IMR-90 (cell line): ENCODE measurements at regions not wholly inside any gene's neighbourhood (a gene's known extent, or its start where the extent isn't known, plus 50 kb on each side); places are given as distances from the start of the nearest gene placed in this dataset.

Experiments
- ATAC-seq: fragments of 200-7000 bp; cut with Tn5 transposase; 2 replicates; pipeline ENCODE4 v1.9.1; 2020; ENCODE audit warnings: low read depth, mild to moderate bottlenecking, moderate library complexity
- BruUV-seq: library from RNA; stranded (reverse); fragments of 400-500 nt; replicated peaks from 2 replicates; lab custom pipeline; 2021; lab: Mats Ljungman, UMichigan
- CTCF ChIA-PET: fragments of 300-600 bp; formaldehyde crosslinking; extraction: SDS; loops from one replicate; lab custom pipeline; 2021; ENCODE audit warnings: antibody characterized with exemption; lab: Yijun Ruan, JAX
- POLR2A ChIA-PET: fragments of 300-600 bp; sonication (Branson Sonifier 250); formaldehyde crosslinking; loops from one replicate; lab custom pipeline; 2022; ENCODE audit warnings: antibody characterized with exemption; ENCODE audit not compliant: unreplicated experiment; lab: Charles Lee
- DNase-seq: peaks from one replicate; pipeline ENCODE4 v3.0.0; 2013
- H2AFZ ChIP-seq: replicated peaks from 2 replicates; pipeline ENCODE3; 2013; ENCODE audit warnings: low read length, mild to moderate bottlenecking; ENCODE audit not compliant: poor library complexity
- H2AK5ac ChIP-seq: 2 replicates; pipeline ENCODE4 v1.6.1; 2013; ENCODE audit warnings: low read depth, low read length, inconsistent platforms
- H2AK9ac ChIP-seq: replicated peaks from 2 replicates; pipeline ENCODE3; 2013; ENCODE audit warnings: mild to moderate bottlenecking, low read depth, low read length, moderate library complexity; ENCODE audit not compliant: poor library complexity
- H2BK120ac ChIP-seq: 2 replicates; pipeline ENCODE4 v1.6.1; 2013; ENCODE audit warnings: low read depth, low read length, inconsistent platforms
- H2BK15ac ChIP-seq: 3 replicates; pipeline ENCODE4 v1.6.1; 2013; ENCODE audit warnings: low read depth, low read length, inconsistent platforms
- H2BK20ac ChIP-seq: 2 replicates; pipeline ENCODE4 v1.6.1; 2013; ENCODE audit warnings: low read depth, mild to moderate bottlenecking, inconsistent platforms, low read length, moderate library complexity
- H2BK5ac ChIP-seq: 2 replicates; pipeline ENCODE4 v1.6.1; 2013; ENCODE audit warnings: mild to moderate bottlenecking, low read depth, low read length, inconsistent platforms; ENCODE audit not compliant: poor library complexity, severe bottlenecking
- H3K14ac ChIP-seq: replicated peaks from 2 replicates; pipeline ENCODE4 v1.6.1; 2013; ENCODE audit warnings: low read depth, low read length, inconsistent platforms
- H3K18ac ChIP-seq: 2 replicates; pipeline ENCODE4 v1.6.1; 2013; ENCODE audit warnings: low read depth, low read length, control low read depth
- H3K23ac ChIP-seq: 2 replicates; pipeline ENCODE4 v1.6.1; 2013; ENCODE audit warnings: low read depth, low read length, inconsistent platforms
- H3K27ac ChIP-seq: 2 replicates; pipeline ENCODE4 v1.5.1; 2013; ENCODE audit warnings: mild to moderate bottlenecking, control low read depth, low read length; ENCODE audit not compliant: insufficient read depth
- H3K27me3 ChIP-seq: 2 replicates; pipeline ENCODE4 v1.6.1; 2013; ENCODE audit warnings: low read length; ENCODE audit not compliant: control insufficient read depth, insufficient read depth
- H3K36me3 ChIP-seq: 2 replicates; pipeline ENCODE4 v1.6.1; 2013; ENCODE audit warnings: low read length, mixed read lengths; ENCODE audit not compliant: control insufficient read depth, insufficient read depth
- H3K4ac ChIP-seq: 2 replicates; pipeline ENCODE4 v1.6.1; 2013; ENCODE audit warnings: low read depth, low read length, inconsistent platforms
- H3K4me1 ChIP-seq: 2 replicates; pipeline ENCODE4 v1.6.1; 2013; ENCODE audit warnings: low read length, mixed read lengths; ENCODE audit not compliant: control insufficient read depth, insufficient read depth
- H3K4me2 ChIP-seq: 2 replicates; pipeline ENCODE4 v1.6.1; 2013; ENCODE audit warnings: low read depth, mild to moderate bottlenecking, control low read depth, low read length, moderate library complexity
- H3K4me3 ChIP-seq: 2 replicates; pipeline ENCODE4 v1.5.1; 2013; ENCODE audit warnings: low read depth, mild to moderate bottlenecking, control low read depth, low read length, moderate library complexity; ENCODE audit not compliant: insufficient read depth
- H3K56ac ChIP-seq: 2 replicates; pipeline ENCODE4 v1.6.1; 2013; ENCODE audit warnings: low read length, inconsistent platforms; ENCODE audit not compliant: insufficient read depth; ENCODE audit errors: extremely low read depth
- H3K79me1 ChIP-seq, 2 experiments: 2 replicates each; pipeline ENCODE4 v1.6.1; 2013; ENCODE audit warnings: low read length in 2 of 2, inconsistent platforms in 1 of 2, low read depth in 1 of 2
- H3K9ac ChIP-seq: 2 replicates; pipeline ENCODE4 v1.6.1; 2013; ENCODE audit warnings: low read depth, low read length, control low read depth
- H3K9me1 ChIP-seq: 2 replicates; pipeline ENCODE4 v1.6.1; 2013; ENCODE audit warnings: low read length, inconsistent platforms; ENCODE audit not compliant: insufficient read depth
- H3K9me3 ChIP-seq: 2 replicates; pipeline ENCODE4 v1.6.1; 2013; ENCODE audit warnings: low read length; ENCODE audit not compliant: control insufficient read depth, insufficient read depth
- H4K20me1 ChIP-seq: 2 replicates; pipeline ENCODE4 v1.6.1; 2013; ENCODE audit warnings: low read length, inconsistent platforms; ENCODE audit not compliant: insufficient read depth
- H4K5ac ChIP-seq: 2 replicates; pipeline ENCODE4 v1.6.1; 2013; ENCODE audit warnings: mild to moderate bottlenecking, low read depth, low read length, control low read depth
- H4K8ac ChIP-seq, 2 experiments: 2 replicates each; pipeline ENCODE4 v1.6.1; 2013; ENCODE audit warnings: low read depth in 2 of 2, low read length in 2 of 2, control low read depth in 1 of 2, inconsistent platforms in 1 of 2
- H4K91ac ChIP-seq: 2 replicates; pipeline ENCODE4 v1.6.1; 2013; ENCODE audit warnings: low read depth, low read length, inconsistent platforms; ENCODE audit not compliant: insufficient read depth
- BHLHE40 ChIP-seq: fragments of 150-350 bp; IDR thresholded peaks from 2 replicates; pipeline ENCODE4 v1.6.1; 2016; ENCODE audit warnings: mild to moderate bottlenecking, low read depth, low read length
- CTCF ChIP-seq: conservative IDR thresholded peaks from 2 replicates; pipeline ENCODE4 v1.5.1; 2012; ENCODE audit warnings: mild to moderate bottlenecking, low read depth, low read length, improper control_type of control experiment
- ELK1 ChIP-seq: fragments of 150-350 bp; IDR thresholded peaks from 2 replicates; pipeline ENCODE4 v1.6.1; 2016; ENCODE audit warnings: low read depth, mild to moderate bottlenecking, low read length, moderate library complexity, borderline replicate concordance
- MAZ ChIP-seq: IDR thresholded peaks from 2 replicates; pipeline ENCODE4 v1.6.1; 2012; ENCODE audit warnings: low read depth, mild to moderate bottlenecking, low read length, improper control_type of control experiment, moderate library complexity, borderline replicate concordance
- NFE2L2 ChIP-seq: fragments of 150-350 bp; IDR thresholded peaks from 2 replicates; pipeline ENCODE4 v1.6.1; 2016; ENCODE audit warnings: low read depth, mild to moderate bottlenecking, low read length
- RAD21 ChIP-seq: IDR thresholded peaks from 2 replicates; pipeline ENCODE4 v1.6.1; 2012; ENCODE audit warnings: low read length, improper control_type of control experiment
- RFX5 ChIP-seq: IDR thresholded peaks from 2 replicates; pipeline ENCODE4 v1.8.0; 2012; ENCODE audit warnings: low read depth, mild to moderate bottlenecking, low read length, moderate library complexity
- SMC3 ChIP-seq: fragments of 150-350 bp; IDR thresholded peaks from 2 replicates; pipeline ENCODE4 v1.6.1; 2016; ENCODE audit warnings: low read depth, mild to moderate bottlenecking, antibody characterized with exemption, low read length, moderate library complexity
- WGBS, 2 experiments: methylation state at CpG; one replicate each; pipeline versions ENCODE4 v1.1.5 to v1.1.7; 2013; ENCODE audit warnings: missing lambda C conversion rate in 2 of 2; ENCODE audit not compliant: insufficient read length in 1 of 2; ENCODE audit errors: extremely low coverage in 2 of 2; 5-methylcytosine and 5-hydroxymethylcytosine counted together
- dilution Hi-C: fragments of 300-500 bp; cut with HindIII; formaldehyde crosslinking; loops from one replicate; pipeline ENCODE4 v1.14.3; 2018; ENCODE audit warnings: low sequenced_read_pairs; ENCODE audit not compliant: unreplicated experiment
- in situ Hi-C: fragments of 300-500 bp; cut with MboI; formaldehyde crosslinking; loops from 3 replicates; pipeline ENCODE4 v1.14.3; 2019; ENCODE audit warnings: low sequenced_read_pairs, inconsistent platforms, mixed read lengths
- intact Hi-C: fragments of 100-400 bp; cut with micrococcal nuclease; formaldehyde crosslinking; loops from 2 replicates; pipeline ENCODE4 v1.10.0; 2022

GRCh38 chr7:25409897-25410636 lies 181.8 kb upstream of the NPVF start:
- Histone ChIP-seq H2BK5ac (no peak overlapping the region), H3K4me3 (no peak overlapping the region), H2BK15ac (no peak overlapping the region), H2AFZ (no peak overlapping the region), H4K91ac (no peak overlapping the region), H4K20me1 (no peaks in the 10 kb centered on the region), H3K18ac (no peak overlapping the region), H2BK120ac (no peak overlapping the region), H3K9me3 (no peaks in the 10 kb centered on the region), H3K4me2 (no peak overlapping the region), H3K9ac (no peak overlapping the region), H3K14ac (no peak overlapping the region), H4K5ac (no peak overlapping the region), H4K8ac (no peak overlapping the region), H3K23ac (no peak overlapping the region), H3K79me1 (no peaks in the 10 kb centered on the region), H3K56ac (no peak overlapping the region), H2BK20ac (no peak overlapping the region), H3K9me1 (no peaks in the 10 kb centered on the region), H3K4ac (no peak overlapping the region), H3K27ac (no peak overlapping the region), H2AK9ac (no peak overlapping the region), H3K4me1 (no peaks in the 10 kb centered on the region), H3K36me3 (no peaks in the 10 kb centered on the region), H2AK5ac (no peak overlapping the region), H3K27me3 (no peaks in the 10 kb centered on the region)
- in situ Hi-C loops = no loop called here
- intact Hi-C loops = no loop called here
- BruUV-seq = no TSS peak
- POLR2A ChIA-PET = no interaction called here
- CTCF ChIA-PET = no interaction called here
- no CpG with 5 or more reads among the region's 6 CpGs for WGBS, 2 experiments
- ATAC-seq (no peak), DNase-seq (no peak)
- dilution Hi-C loops = no loop called here
- no peak for TF ChIP-seq NFE2L2
- no peak for TF ChIP-seq RFX5
- TF ChIP-seq BHLHE40 = no peak
- TF ChIP-seq RAD21 = no peak
- TF ChIP-seq MAZ = no peak
- TF ChIP-seq SMC3 = no peak
- no peak for TF ChIP-seq ELK1
- TF ChIP-seq CTCF = no peak
